ENCODE measurements at regions not wholly inside any gene's neighbourhood (a gene's known extent, or its start where the extent isn't known, plus 50 kb on each side); places are given as distances from the start of the nearest gene placed in this dataset.
"Not testable (repeated sequence)": the region's sequence is repeated elsewhere in the genome, so short reads cannot be mapped to it uniquely, and the experiment has no call there.

DNA sequence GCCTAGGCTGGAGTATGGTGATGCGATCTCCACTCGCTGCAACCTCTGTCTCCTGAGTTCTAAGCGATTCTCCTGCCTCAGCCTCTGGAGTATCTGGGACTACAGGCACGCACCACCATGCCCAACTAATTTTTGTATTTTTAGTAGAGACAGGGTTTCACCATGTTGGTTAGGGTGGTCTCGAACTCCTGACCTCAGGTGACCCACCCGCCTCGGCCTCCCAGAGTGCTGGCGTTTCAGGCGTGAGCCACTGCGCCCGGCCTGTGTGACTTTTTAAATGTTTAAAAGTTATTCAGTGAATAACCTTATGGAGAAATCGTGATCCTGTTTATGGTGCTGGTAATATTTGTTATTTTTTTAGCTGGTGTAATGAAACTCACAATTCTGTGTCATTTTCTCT, 304.6 kb downstream of the PCDH7 start:
- H3K14ac ChIP-seq (ENCODE audit: insufficient read length); H2AK5ac ChIP-seq (ENCODE audit: low read depth, low read length); H3K79me1 ChIP-seq (ENCODE audit: low read depth, low read length); H3K56ac ChIP-seq (replicated peaks; ENCODE audit: insufficient read length, low read depth, low read length); H3K4me2 ChIP-seq (ENCODE audit: insufficient read depth in 1 of 2, low read depth in 2 of 2, low read length in 2 of 2); FAIRE-seq; H3K27ac ChIP-seq (ENCODE audit: low read depth, low read length); H3K23me2 ChIP-seq (ENCODE audit: low read depth, low read length); POLR2A ChIA-PET (ENCODE audit: partially characterized antibody); H2AFZ ChIP-seq (ENCODE audit: low read length); H2BK20ac ChIP-seq (ENCODE audit: low read length); H4K91ac ChIP-seq (replicated peaks; ENCODE audit: insufficient read length, low read length); H3K18ac ChIP-seq (ENCODE audit: extremely low read depth, low read length); H3K23ac ChIP-seq (ENCODE audit: insufficient read length); H3K4me1 ChIP-seq (replicated peaks in 1 of 4; ENCODE audit: control insufficient read depth in 3 of 4, insufficient read depth in 4 of 4, low read length in 3 of 4); H3K27me3 ChIP-seq (replicated peaks in 1 of 4; ENCODE audit: control insufficient read depth in 3 of 4, extremely low read depth in 1 of 4, insufficient read depth in 3 of 4, low read length in 3 of 4); H4K20me1 ChIP-seq (replicated peaks in 1 of 2; ENCODE audit: control insufficient read depth in 1 of 2, insufficient read depth in 2 of 2, low read length in 2 of 2); H3K9ac ChIP-seq (replicated peaks in 1 of 4; ENCODE audit: extremely low read depth in 1 of 4, low read depth in 3 of 4, low read length in 3 of 4); H2BK15ac ChIP-seq (ENCODE audit: low read length); H3K4me3 ChIP-seq (ENCODE audit: extremely low read depth in 1 of 4, insufficient read depth in 2 of 4, low read depth in 3 of 4, low read length in 4 of 4); DNase-seq (ENCODE audit: low read depth in 1 of 2, low spot score in 2 of 2); H4K5ac ChIP-seq (ENCODE audit: insufficient read length, low read depth, low read length); H3K4ac ChIP-seq (replicated peaks; ENCODE audit: insufficient read length, low read depth, low read length); H2BK120ac ChIP-seq (replicated peaks; ENCODE audit: low read depth, low read length); H2BK5ac ChIP-seq (ENCODE audit: low read depth, low read length); H4K8ac ChIP-seq (ENCODE audit: extremely low read depth, insufficient read depth, low read length); H3K9me3 ChIP-seq (ENCODE audit: insufficient read depth in 2 of 2, low read depth in 1 of 2, low read length in 1 of 2); H2BK12ac ChIP-seq (ENCODE audit: low read depth, low read length); H3K79me2 ChIP-seq (ENCODE audit: control insufficient read depth in 1 of 2, insufficient read depth in 2 of 2, low read length in 2 of 2); H3K36me3 ChIP-seq (ENCODE audit: control insufficient read depth in 2 of 4, insufficient read depth in 4 of 4, low read length in 3 of 4): not testable (repeated sequence)
- CTCF ChIA-PET (ENCODE audit: partially characterized antibody): interaction anchor here (1.1 kb wide), 1 partner anchor 21 kb away, joined by 3 read pairs; no protein-coding TSS in a partner anchor
- 94% methylated on average over 11 of the region's 12 CpGs; no CpG with 5 or more reads in 1 of the 2 experiments for WGBS, 2 experiments (ENCODE audit: extremely low coverage in 1 of 2, insufficient coverage in 1 of 2, insufficient read length in 1 of 2, insufficient replicate concordance in 2 of 2, low coverage in 1 of 2, low lambda C conversion rate in 2 of 2, missing lambda C conversion rate in 1 of 2)
